GM23248 (cell line): ENCODE measurements at regions not wholly inside any gene's neighbourhood (a gene's known extent, or its start where the extent isn't known, plus 50 kb on each side); places are given as distances from the start of the nearest gene placed in this dataset.

ENCODE experiments used
- DNase-seq: peaks from one replicate; pipeline ENCODE4 v3.0.0-alpha.2; 2015
- H2AFZ ChIP-seq: fragments of 200-600 bp; sonication (generic); 2 replicates; pipeline ENCODE4 v1.6.1; 2016; ENCODE audit warnings: antibody characterized with exemption
- H3F3A ChIP-seq: fragments of 200-600 bp; sonication (generic); 2 replicates; pipeline ENCODE4 v1.6.1; 2016; ENCODE audit warnings: mild to moderate bottlenecking, antibody characterized with exemption, mixed run types; ENCODE audit not compliant: insufficient read depth
- H3K27ac ChIP-seq: fragments of 200-600 bp; sonication (generic); 2 replicates; pipeline ENCODE4 v1.5.1; 2016; ENCODE audit warnings: mild to moderate bottlenecking
- H3K27me3 ChIP-seq: fragments of 200-600 bp; sonication (generic); replicated peaks from 2 replicates; pipeline ENCODE4 v1.6.1; 2016; ENCODE audit warnings: mild to moderate bottlenecking; ENCODE audit not compliant: insufficient read depth
- H3K36me3 ChIP-seq: fragments of 200-600 bp; sonication (generic); 2 replicates; pipeline ENCODE4 v1.6.1; 2016; ENCODE audit warnings: low read depth, mild to moderate bottlenecking
- H3K4me1 ChIP-seq: fragments of 200-600 bp; sonication (generic); 2 replicates; pipeline ENCODE4 v1.6.1; 2016; ENCODE audit warnings: mild to moderate bottlenecking; ENCODE audit not compliant: insufficient read depth
- H3K4me2 ChIP-seq: fragments of 200-600 bp; sonication (generic); one replicate; pipeline ENCODE4 v1.6.1; 2016; ENCODE audit warnings: mild to moderate bottlenecking; ENCODE audit not compliant: unreplicated experiment
- H3K4me3 ChIP-seq: fragments of 200-600 bp; sonication (generic); 2 replicates; pipeline ENCODE4 v1.5.1; 2016; ENCODE audit warnings: mild to moderate bottlenecking
- H3K79me2 ChIP-seq: fragments of 200-600 bp; sonication (generic); 2 replicates; pipeline ENCODE4 v1.6.1; 2016; ENCODE audit warnings: mild to moderate bottlenecking; ENCODE audit not compliant: insufficient read depth
- H3K9ac ChIP-seq: fragments of 200-600 bp; sonication (generic); 2 replicates; pipeline ENCODE4 v1.6.1; 2016; ENCODE audit warnings: mild to moderate bottlenecking
- H3K9me2 ChIP-seq: fragments of 200-600 bp; sonication (generic); 2 replicates; pipeline ENCODE4 v1.6.1; 2016; ENCODE audit warnings: mixed run types, mild to moderate bottlenecking, moderate library complexity; ENCODE audit not compliant: insufficient read depth
- H3K9me3 ChIP-seq: fragments of 200-600 bp; sonication (generic); one replicate; pipeline ENCODE4 v1.6.1; 2017; ENCODE audit warnings: low read depth
- H4K20me1 ChIP-seq: fragments of 200-600 bp; sonication (generic); 2 replicates; pipeline ENCODE4 v1.6.0; 2016; ENCODE audit not compliant: insufficient read depth
- EZH2 ChIP-seq: fragments of 200-600 bp; sonication (generic); IDR thresholded peaks from 2 replicates; pipeline ENCODE4 v1.6.1; 2018; ENCODE audit warnings: antibody characterized with exemption, mild to moderate bottlenecking; ENCODE audit not compliant: insufficient read depth, poor library complexity, severe bottlenecking
- EZH2phosphoT487 ChIP-seq: fragments of 200-600 bp; sonication (generic); IDR thresholded peaks from 2 replicates; pipeline ENCODE4 v1.6.1; 2018; ENCODE audit warnings: antibody characterized with exemption, moderate library complexity, mild to moderate bottlenecking, low read depth; ENCODE audit not compliant: insufficient read depth
- WGBS, 2 experiments: methylation state at CpG; one replicate each; pipeline ENCODE4 v1.1.6; 2015 to 2017; ENCODE audit warnings: low lambda C conversion rate in 2 of 2, low coverage in 1 of 2; ENCODE audit errors: missing lambda C conversion rate in 2 of 2; 5-methylcytosine and 5-hydroxymethylcytosine counted together
- in situ Hi-C: fragments of 300-500 bp; cut with MboI; formaldehyde crosslinking; loops from 2 replicates; pipeline ENCODE4 v1.15.0; 2020

DNA sequence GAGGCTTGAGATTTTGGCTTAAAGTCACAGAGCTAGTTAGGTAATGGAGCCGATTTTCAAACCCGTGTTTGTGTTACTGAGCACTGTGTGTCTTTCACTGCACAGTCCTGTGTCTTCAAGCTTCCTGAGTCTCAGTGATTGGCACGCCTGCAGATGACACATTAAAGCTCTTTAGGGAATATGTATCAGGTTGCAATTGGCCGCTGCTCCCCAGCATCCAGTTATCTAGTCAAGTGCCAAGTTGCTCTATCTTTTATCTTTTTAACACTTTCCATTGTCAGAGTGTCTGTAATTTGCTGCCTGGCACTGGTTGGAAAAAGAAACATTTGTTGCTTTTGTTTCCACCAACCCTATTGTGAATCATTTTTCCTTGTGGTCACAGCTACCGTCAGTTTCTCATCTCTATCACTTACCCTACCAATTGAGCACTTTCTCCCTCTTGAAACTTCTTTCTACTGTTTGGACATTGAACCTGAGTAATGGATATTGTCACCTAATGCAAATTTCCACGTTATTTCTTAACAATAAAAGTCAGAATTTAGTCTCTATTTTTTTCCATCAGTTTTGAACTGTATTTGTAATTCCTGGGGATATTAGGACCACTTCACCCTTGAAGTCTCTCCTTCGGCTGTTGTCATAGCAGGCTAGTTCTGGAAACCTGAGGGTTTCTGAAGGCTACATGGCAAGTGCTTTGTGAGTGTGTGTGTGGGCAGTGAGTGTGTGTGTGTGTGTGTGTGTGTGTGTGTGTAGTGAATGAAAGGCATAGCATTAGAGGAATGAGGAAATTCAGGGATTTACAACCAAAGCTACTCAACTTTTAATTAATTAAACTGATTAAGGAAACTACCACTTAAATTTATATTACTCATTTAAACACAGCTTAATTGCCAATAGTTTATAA is 274.3 kb downstream of the ISL1 start:
- 4 to 7% methylated on average over 7 of the region's 7 CpGs for WGBS, 2 experiments
- Histone ChIP-seq H2AFZ (no peak overlapping the region), H3K4me1 (no peaks in the 10 kb centered on the region), H4K20me1 (no peaks in the 10 kb centered on the region), H3K4me2 (no peak overlapping the region), H3F3A (no peaks in the 10 kb centered on the region), H3K9me3 (no peaks in the 10 kb centered on the region), H3K36me3 (no peaks in the 10 kb centered on the region), H3K9me2 (no peaks in the 10 kb centered on the region), H3K9ac (no peak overlapping the region), H3K4me3 (no peak overlapping the region), H3K27me3 (no peaks in the 10 kb centered on the region), H3K79me2 (no peaks in the 10 kb centered on the region), H3K27ac (no peak overlapping the region)
- DNase-seq: no peak
- TF ChIP-seq EZH2phosphoT487: no peak
- TF ChIP-seq EZH2: no peak
- in situ Hi-C loops: no loop called here

DNA sequence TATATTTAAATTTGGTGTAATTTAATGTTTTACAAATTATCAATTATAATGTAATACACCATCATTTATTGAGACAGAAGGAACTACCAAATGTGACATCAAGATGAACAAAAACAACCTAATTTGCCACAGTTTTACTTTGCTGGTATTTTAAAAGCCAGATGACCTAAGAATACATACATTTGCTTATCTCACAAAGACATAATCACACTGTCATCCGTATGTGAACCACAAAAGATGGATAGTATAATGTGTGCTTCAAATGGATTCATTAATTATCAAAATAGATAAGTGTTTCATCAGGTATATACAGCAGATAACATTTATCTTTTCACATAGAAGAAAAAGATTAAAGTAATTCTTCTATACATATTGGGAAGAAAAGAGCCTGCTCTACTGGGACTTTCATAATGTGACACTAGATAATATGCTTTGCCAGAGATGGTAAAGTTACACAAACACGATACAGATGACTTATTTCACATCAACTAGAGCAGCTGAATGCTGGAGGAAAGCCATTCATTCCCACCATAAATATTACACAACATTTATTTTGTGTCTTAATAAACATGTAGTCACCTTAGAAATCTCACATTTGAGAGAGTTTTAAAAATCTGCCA is 278.5 kb downstream of the ISL1 start:
- Histone ChIP-seq H3K4me2 (no peak overlapping the region), H3K9me2 (no peaks in the 10 kb centered on the region), H3F3A (no peaks in the 10 kb centered on the region), H2AFZ (no peak overlapping the region), H3K27ac (no peak overlapping the region), H3K4me3 (no peak overlapping the region), H3K9ac (no peak overlapping the region), H3K9me3 (no peaks in the 10 kb centered on the region), H3K36me3 (no peaks in the 10 kb centered on the region), H3K4me1 (no peaks in the 10 kb centered on the region), H3K27me3 (no peaks in the 10 kb centered on the region), H3K79me2 (no peaks in the 10 kb centered on the region), H4K20me1 (no peaks in the 10 kb centered on the region)
- WGBS, 2 experiments: 9 to 10% methylated on average over 2 of the region's 2 CpGs
- TF ChIP-seq EZH2phosphoT487: no peak
- no peak for TF ChIP-seq EZH2
- in situ Hi-C loops: no loop called here
- no peak for DNase-seq

DNA sequence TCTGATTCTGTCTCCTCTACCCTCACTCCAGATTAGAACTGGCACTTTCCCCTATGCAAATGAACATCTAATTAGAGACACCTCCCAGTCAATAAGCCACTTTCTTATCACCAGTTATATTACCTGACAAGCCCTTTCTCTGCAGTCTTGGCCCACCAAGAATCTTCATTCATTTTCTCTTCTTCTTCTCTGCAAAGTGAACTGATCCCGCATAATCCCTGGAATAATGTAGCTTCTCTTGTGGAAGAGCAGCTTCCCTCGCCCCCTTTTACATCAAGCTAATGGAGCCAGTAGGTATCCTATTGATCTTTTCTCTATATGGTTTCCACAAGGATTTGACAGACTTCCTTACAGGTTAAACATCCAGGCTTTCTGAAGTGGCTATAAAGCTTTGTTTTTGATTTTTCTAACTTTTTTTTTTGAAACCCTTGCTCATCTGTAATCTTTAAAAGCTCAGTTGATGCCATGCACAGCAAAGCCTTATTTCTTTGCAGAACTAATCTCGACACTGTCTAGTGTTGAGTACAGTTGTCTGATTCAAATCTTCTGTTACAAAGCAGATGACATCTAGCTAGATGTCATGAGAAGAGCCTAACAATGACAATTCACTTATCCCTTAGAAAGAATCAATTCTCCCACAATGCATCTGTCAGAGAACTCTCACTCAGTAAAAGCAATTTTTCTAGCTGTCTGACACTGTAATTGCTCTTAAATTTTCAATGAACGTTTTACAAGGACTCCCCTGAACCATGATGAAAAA is 281.4 kb downstream of the ISL1 start:
- Histone ChIP-seq H3K9me2 (no peaks in the 10 kb centered on the region), H3K79me2 (no peaks in the 10 kb centered on the region), H2AFZ (no peak overlapping the region), H3K27ac (no peak overlapping the region), H3K36me3 (no peaks in the 10 kb centered on the region), H3K4me2 (no peak overlapping the region), H3K9ac (no peak overlapping the region), H4K20me1 (no peaks in the 10 kb centered on the region), H3K4me3 (no peak overlapping the region), H3F3A (no peaks in the 10 kb centered on the region), H3K4me1 (no peaks in the 10 kb centered on the region), H3K9me3 (no peaks in the 10 kb centered on the region), H3K27me3 (no peaks in the 10 kb centered on the region)
- in situ Hi-C loops: no loop called here
- TF ChIP-seq EZH2 (no peak), EZH2phosphoT487 (no peak)
- no peak for DNase-seq
- WGBS, 2 experiments: 8 to 16% methylated on average over 4 of the region's 4 CpGs

DNA sequence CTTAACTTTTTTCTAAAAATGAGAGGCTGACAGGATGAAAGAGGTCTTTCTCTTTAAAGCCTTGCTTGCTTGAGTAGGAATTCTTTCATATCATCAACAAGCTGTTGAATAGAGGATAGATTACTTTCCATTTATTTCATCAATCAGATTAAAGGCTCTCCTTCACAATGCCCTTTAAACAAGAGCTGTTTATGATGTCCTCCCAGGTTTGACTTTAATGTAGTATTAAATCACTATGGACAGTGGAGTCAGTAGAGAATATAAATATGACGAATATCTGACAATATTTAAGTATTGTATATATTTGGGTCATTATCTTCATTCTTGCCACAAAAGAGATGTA is 282.0 kb downstream of the ISL1 start:
- TF ChIP-seq EZH2 (no peak), EZH2phosphoT487 (no peak)
- Histone ChIP-seq H3K27ac (no peak overlapping the region), H3K4me3 (no peak overlapping the region), H3K27me3 (no peaks in the 10 kb centered on the region), H3K9ac (no peak overlapping the region), H3K4me2 (no peak overlapping the region), H3K4me1 (no peaks in the 10 kb centered on the region), H3K9me2 (no peaks in the 10 kb centered on the region), H3K79me2 (no peaks in the 10 kb centered on the region), H3F3A (no peaks in the 10 kb centered on the region), H4K20me1 (no peaks in the 10 kb centered on the region), H2AFZ (no peak overlapping the region), H3K36me3 (no peaks in the 10 kb centered on the region), H3K9me3 (no peaks in the 10 kb centered on the region)
- WGBS, 2 experiments: 5 to 9% methylated on average over 1 of the region's 1 CpG
- DNase-seq: no peak
- in situ Hi-C loops: no loop called here
